H1 (cell line): ENCODE measurements at regions not wholly inside any gene's neighbourhood (a gene's known extent, or its start where the extent isn't known, plus 50 kb on each side); places are given as distances from the start of the nearest gene placed in this dataset.

Experiments used
- CHD2 ChIP-seq: IDR thresholded peaks from 2 replicates; pipeline ENCODE4 v1.6.1; 2012; ENCODE audit warnings: low read length, improper control_type of control experiment
- RNF2 ChIP-seq: fragments of 200-900, 300-1000 bp; sonication (generic); IDR thresholded peaks from 2 replicates; pipeline ENCODE4 v1.7.1; 2016; ENCODE audit warnings: borderline replicate concordance, low read depth, mild to moderate bottlenecking, antibody characterized with exemption, low read length; ENCODE audit not compliant: poor library complexity, severe bottlenecking; ENCODE audit errors: missing control alignments

DNA sequence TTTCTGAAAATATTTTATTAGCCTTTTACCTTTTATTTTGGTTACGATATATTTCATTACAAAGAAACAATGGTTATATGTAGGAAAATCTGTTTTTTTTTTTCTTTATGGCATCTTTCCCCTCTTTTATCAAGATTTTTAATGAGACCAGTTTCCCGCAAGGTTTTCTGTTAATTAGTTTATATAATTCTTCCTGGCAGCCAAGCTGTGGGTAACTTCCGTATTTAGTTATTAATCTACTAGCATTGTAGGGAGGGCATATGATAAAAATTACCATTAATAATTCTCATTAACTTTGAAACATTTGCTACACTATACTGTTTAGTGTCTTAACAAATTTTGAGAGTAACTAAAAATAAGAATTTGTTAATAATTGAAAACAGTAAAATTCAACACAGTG lies 181.1 kb upstream of the GPRIN3 start (continued):
- TF ChIP-seq RNF2: no peak
- no peak for TF ChIP-seq CHD2
